MCF 10A (cell line): ENCODE measurements at regions not wholly inside any gene's neighbourhood (a gene's known extent, or its start where the extent isn't known, plus 50 kb on each side); places are given as distances from the start of the nearest gene placed in this dataset.

Experiments used
- BruUV-seq: library from RNA; stranded (reverse); fragments of 400-500 nt; replicated peaks from 2 replicates; lab custom pipeline; 2021; lab: Mats Ljungman, UMichigan
- CTCF ChIA-PET: fragments of 300-600 bp; sonication (Branson Sonifier 250); formaldehyde crosslinking; extraction: SDS; loops from one replicate; lab custom pipeline; 2021; ENCODE audit warnings: antibody characterized with exemption, inconsistent platforms; lab: Yijun Ruan, JAX
- POLR2A ChIA-PET: fragments of 300-600, 350-650 bp; sonication (Branson Sonifier 250); formaldehyde crosslinking; extraction: SDS; loops from one replicate; lab custom pipeline; 2020; ENCODE audit warnings: antibody characterized with exemption, inconsistent platforms; lab: Yijun Ruan, JAX
- DNase-seq: peaks from one replicate; pipeline ENCODE4 v3.0.0-alpha.2; 2018; ENCODE audit not compliant: unreplicated experiment
- H3K27ac Mint-ChIP-seq: one replicate; pipeline ENCODE4 v1.8.0; 2022; ENCODE audit warnings: mild to moderate bottlenecking, low read depth, mixed read lengths; ENCODE audit not compliant: unreplicated experiment
- H3K27me3 Mint-ChIP-seq: one replicate; pipeline ENCODE4 v1.8.0; 2022; ENCODE audit warnings: mixed read lengths; ENCODE audit not compliant: insufficient read depth, unreplicated experiment
- H3K36me3 Mint-ChIP-seq: one replicate; pipeline ENCODE4 v1.8.0; 2022; ENCODE audit warnings: mild to moderate bottlenecking, moderate library complexity, mixed read lengths; ENCODE audit not compliant: insufficient read depth, unreplicated experiment
- H3K4me1 Mint-ChIP-seq: one replicate; pipeline ENCODE4 v1.8.0; 2022; ENCODE audit warnings: mixed read lengths; ENCODE audit not compliant: insufficient read depth, unreplicated experiment
- H3K4me3 Mint-ChIP-seq: one replicate; pipeline ENCODE4 v1.8.0; 2022; ENCODE audit warnings: mild to moderate bottlenecking, moderate library complexity, mixed read lengths; ENCODE audit not compliant: unreplicated experiment
- H3K9me3 Mint-ChIP-seq: one replicate; pipeline ENCODE4 v1.8.0; 2022; ENCODE audit warnings: mixed read lengths; ENCODE audit not compliant: unreplicated experiment
- CTCF ChIP-seq: fragments of 200-600 bp; IDR thresholded peaks from one replicate; pipeline ENCODE4 v1.8.0; 2022; ENCODE audit warnings: antibody characterized with exemption, mild to moderate bottlenecking; ENCODE audit not compliant: unreplicated experiment
- intact Hi-C: fragments of 100-400 bp; cut with micrococcal nuclease; formaldehyde crosslinking; loops from 2 replicates; pipeline ENCODE4 v1.14.1; 2022

DNA sequence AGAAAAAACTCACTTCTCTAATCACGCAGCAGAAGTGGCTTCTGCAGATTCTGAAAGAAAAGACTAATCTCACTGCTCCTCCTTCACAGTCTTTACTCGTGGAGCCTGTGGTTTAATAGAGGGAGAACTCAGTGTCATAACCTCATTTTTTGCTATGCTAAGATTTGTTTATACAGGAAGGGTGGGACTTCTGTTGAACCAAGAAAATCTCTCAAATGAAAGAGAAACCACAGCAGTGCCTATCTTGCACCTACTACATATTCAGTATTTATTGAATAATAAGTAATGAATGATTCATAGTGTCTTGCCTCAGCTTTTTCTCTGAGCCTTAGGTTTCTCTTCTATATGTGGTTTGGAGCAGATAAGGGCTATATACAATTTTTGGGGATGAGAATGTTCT, 136.1 kb upstream of the DMAC1 start:
- H3K27ac Mint-ChIP-seq = no peak overlapping the region
- no peak for TF ChIP-seq CTCF
- no peaks in the 10 kb centered on the region for H3K27me3 Mint-ChIP-seq
- no peak overlapping the region for H3K4me3 Mint-ChIP-seq
- H3K36me3 Mint-ChIP-seq = no peaks in the 10 kb centered on the region
- H3K9me3 Mint-ChIP-seq = peaks cover 9% of the 10 kb centered on the region
- ChIA-PET CTCF (interaction anchor here (0.6 to 0.9 kb wide), 2 partner anchors 79 to 234 kb away, joined by 3 read pairs; no protein-coding TSS in a partner anchor), POLR2A (interaction anchor here (0.6 kb wide), 1 partner anchor 977 kb away, joined by 3 read pairs; no protein-coding TSS in a partner anchor)
- peak; percentile 12 for DNase-seq
- H3K4me1 Mint-ChIP-seq = no peaks in the 10 kb centered on the region
- intact Hi-C loops = no loop called here
- BruUV-seq = no TSS peak

GRCh38 chr9:7932767-7933166, 133.2 kb upstream of the DMAC1 start:
- no peaks in the 10 kb centered on the region for H3K9me3 Mint-ChIP-seq
- DNase-seq = no peak
- no peaks in the 10 kb centered on the region for H3K4me1 Mint-ChIP-seq
- no TSS peak for BruUV-seq
- ChIA-PET POLR2A (no interaction called here), CTCF (no interaction called here)
- H3K27me3 Mint-ChIP-seq = no peaks in the 10 kb centered on the region
- intact Hi-C loops = no loop called here
- TF ChIP-seq CTCF = no peak
- H3K27ac Mint-ChIP-seq = no peak overlapping the region
- no peaks in the 10 kb centered on the region for H3K36me3 Mint-ChIP-seq
- H3K4me3 Mint-ChIP-seq = no peak overlapping the region

DNA sequence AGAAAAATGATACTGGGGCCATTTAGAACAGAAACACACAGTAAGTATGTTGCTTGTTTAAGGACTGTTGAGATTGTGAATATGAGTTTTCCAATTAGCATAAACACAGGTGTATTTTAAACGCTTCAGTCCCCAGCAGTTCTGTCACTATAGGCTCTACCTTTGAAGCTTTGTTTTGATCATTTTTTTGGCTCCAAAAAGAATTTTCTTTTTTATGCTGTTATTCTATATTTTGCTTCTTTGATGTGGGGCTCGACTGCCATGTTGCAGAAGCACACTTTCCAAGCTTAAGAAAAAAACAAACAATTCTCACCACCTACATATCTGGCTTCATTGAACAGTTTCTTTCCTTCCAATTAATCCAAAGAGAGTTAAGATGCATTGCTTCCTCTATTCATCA, 131.0 kb upstream of the DMAC1 start:
- no peaks in the 10 kb centered on the region for H3K36me3 Mint-ChIP-seq
- TF ChIP-seq CTCF = no peak
- H3K27ac Mint-ChIP-seq = no peak overlapping the region
- no TSS peak for BruUV-seq
- no peak overlapping the region for H3K4me3 Mint-ChIP-seq
- DNase-seq = no peak
- intact Hi-C loops = no loop called here
- no peaks in the 10 kb centered on the region for H3K4me1 Mint-ChIP-seq
- H3K27me3 Mint-ChIP-seq = no peaks in the 10 kb centered on the region
- ChIA-PET CTCF (no interaction called here), POLR2A (interaction anchor here (0.7 kb wide), 1 partner anchor 18 kb away, joined by 3 read pairs; no protein-coding TSS in a partner anchor)
- H3K9me3 Mint-ChIP-seq = no peaks in the 10 kb centered on the region

- Mint-ChIP-seq H3K4me1 (no peaks in the 10 kb centered on the region), H3K36me3 (no peaks in the 10 kb centered on the region), H3K4me3 (no peak overlapping the region), H3K9me3 (peaks cover 8% of the 10 kb centered on the region), H3K27ac (no peak overlapping the region), H3K27me3 (no peaks in the 10 kb centered on the region)
- intact Hi-C loops = no loop called here
- POLR2A ChIA-PET = interaction anchor here (0.6 to 0.7 kb wide), 2 partner anchors 10 to 55 kb away, joined by 3 read pairs; no protein-coding TSS in a partner anchor
- BruUV-seq = no TSS peak
- no peak for TF ChIP-seq CTCF
- DNase-seq = no peak
- CTCF ChIA-PET = no interaction called here
These were observed 122.1 kb upstream of the DMAC1 start for GRCh38 chr9:7921545-7922197.
